CD14-positive monocyte (primary cell): ENCODE measurements at regions not wholly inside any gene's neighbourhood (a gene's known extent, or its start where the extent isn't known, plus 50 kb on each side); places are given as distances from the start of the nearest gene placed in this dataset.

Experiments
- DNase-seq, 3 donors: peaks; one replicate each; pipeline ENCODE4 v3.0.0-alpha.2; 2011 to 2022
- H2AFZ ChIP-seq: 2 replicates; pipeline ENCODE4 v1.6.0; 2012; ENCODE audit warnings: mild to moderate bottlenecking, low read depth, low read length, inconsistent platforms; ENCODE audit not compliant: insufficient read depth, poor library complexity, severe bottlenecking
- H3K27ac ChIP-seq, 2 donors: 1 replicate in 1 of 2; 2 replicates in 1 of 2; pipeline ENCODE4 v1.5.1; 2012 to 2013; ENCODE audit warnings: low read length in 2 of 2, control low read depth in 1 of 2, inconsistent platforms in 1 of 2, low read depth in 1 of 2, mild to moderate bottlenecking in 1 of 2
- H3K27me3 ChIP-seq, 2 donors: one replicate each; pipeline versions ENCODE4 v1.6.0 to v1.6.1; 2011 to 2013; ENCODE audit warnings: low read length in 2 of 2; ENCODE audit not compliant: control insufficient read depth in 2 of 2, insufficient read depth in 2 of 2
- H3K36me3 ChIP-seq, 2 donors: replicated peaks in 1 of 2; 1 replicate in 1 of 2; 2 replicates in 1 of 2; pipeline versions ENCODE4 v1.5.1 to v1.6.1; 2012 to 2013; ENCODE audit warnings: low read length in 2 of 2, control low read depth in 1 of 2, inconsistent platforms in 1 of 2, mild to moderate bottlenecking in 1 of 2; ENCODE audit not compliant: insufficient read depth in 2 of 2, control insufficient read depth in 1 of 2
- H3K4me1 ChIP-seq, 2 donors: 1 replicate in 1 of 2; 2 replicates in 1 of 2; pipeline versions ENCODE4 v1.5.1 to v1.6.1; 2012 to 2013; ENCODE audit warnings: low read length in 2 of 2, control low read depth in 1 of 2, inconsistent platforms in 1 of 2, mild to moderate bottlenecking in 1 of 2, moderate library complexity in 1 of 2; ENCODE audit not compliant: insufficient read depth in 2 of 2, control insufficient read depth in 1 of 2
- H3K4me2 ChIP-seq: replicated peaks from 2 replicates; pipeline ENCODE3; 2012; ENCODE audit warnings: low read length, moderate library complexity, mild to moderate bottlenecking; ENCODE audit not compliant: poor library complexity, severe bottlenecking; ENCODE audit errors: extremely low read depth
- H3K4me3 ChIP-seq, 3 experiments: fragments of 200-600 bp in 1 of 3; sonication (generic) in 1 of 3; replicated peaks in 1 of 3; 1 replicate in 2 of 3; 2 replicates in 1 of 3; pipeline ENCODE4 v1.5.1; 2011 to 2013; ENCODE audit warnings: low read length in 3 of 3, mild to moderate bottlenecking in 3 of 3, control low read depth in 2 of 3, low read depth in 2 of 3, inconsistent platforms in 1 of 3, moderate library complexity in 1 of 3
- H3K79me2 ChIP-seq: 2 replicates; pipeline ENCODE4 v1.6.0; 2012; ENCODE audit warnings: mild to moderate bottlenecking, control low read depth, inconsistent platforms, low read length, moderate library complexity; ENCODE audit not compliant: insufficient read depth
- H3K9ac ChIP-seq: 2 replicates; pipeline ENCODE4 v1.6.0; 2017; ENCODE audit warnings: low read length, mild to moderate bottlenecking; ENCODE audit not compliant: insufficient read depth, poor library complexity, severe bottlenecking
- H3K9me3 ChIP-seq, 2 donors: replicated peaks in 1 of 2; 1 replicate in 1 of 2; 2 replicates in 1 of 2; pipeline versions ENCODE4 v1.5.1 to v1.6.1; 2012 to 2013; ENCODE audit warnings: low read length in 2 of 2, control low read depth in 1 of 2; ENCODE audit not compliant: control insufficient read depth in 1 of 2, insufficient read depth in 1 of 2
- H4K20me1 ChIP-seq: 2 replicates; pipeline ENCODE4 v1.6.0; 2012; ENCODE audit warnings: mild to moderate bottlenecking, low read length, control low read depth, moderate library complexity; ENCODE audit not compliant: insufficient read depth
- H3K27ac Mint-ChIP-seq, 7 donors: one replicate each; pipeline ENCODE4 v1.8.0; 2020; ENCODE audit warnings: mild to moderate bottlenecking in 7 of 7, mixed read lengths in 7 of 7, moderate library complexity in 6 of 7, inconsistent platforms in 2 of 7
- H3K27me3 Mint-ChIP-seq, 3 donors: one replicate each; pipeline ENCODE4 v1.8.0; 2021 to 2022; ENCODE audit warnings: low read depth in 3 of 3, mild to moderate bottlenecking in 3 of 3, mixed read lengths in 3 of 3, moderate library complexity in 3 of 3, inconsistent platforms in 1 of 3
- H3K36me3 Mint-ChIP-seq, 2 donors: one replicate each; pipeline ENCODE4 v1.8.0; 2020; ENCODE audit warnings: mixed read lengths in 2 of 2, inconsistent platforms in 1 of 2, mild to moderate bottlenecking in 1 of 2
- H3K4me1 Mint-ChIP-seq: one replicate; pipeline ENCODE4 v1.8.0; 2020; ENCODE audit warnings: mild to moderate bottlenecking, mixed read lengths
- H3K4me3 Mint-ChIP-seq, 2 donors: one replicate each; pipeline ENCODE4 v1.8.0; 2020; ENCODE audit warnings: mild to moderate bottlenecking in 2 of 2, mixed read lengths in 2 of 2, moderate library complexity in 1 of 2
- H3K9me3 Mint-ChIP-seq, 7 donors: one replicate each; pipeline ENCODE4 v1.8.0; 2020 to 2022; ENCODE audit warnings: mixed read lengths in 7 of 7, mild to moderate bottlenecking in 6 of 7, moderate library complexity in 6 of 7, inconsistent platforms in 2 of 7
- CTCF ChIP-seq: fragments of 200-600 bp; IDR thresholded peaks from one replicate; pipeline ENCODE4 v1.8.0; 2022; ENCODE audit warnings: antibody characterized with exemption, mild to moderate bottlenecking
- WGBS: methylation state at CpG from one replicate; pipeline ENCODE4 v1.1.5; 2013; ENCODE audit warnings: missing lambda C conversion rate; ENCODE audit not compliant: insufficient coverage; 5-methylcytosine and 5-hydroxymethylcytosine counted together
- intact Hi-C, 2 donors: fragments of 100-400 bp; cut with micrococcal nuclease; formaldehyde crosslinking; loops; one replicate each; pipeline versions ENCODE4 v1.15.0 to v1.15.1; 2023

DNA sequence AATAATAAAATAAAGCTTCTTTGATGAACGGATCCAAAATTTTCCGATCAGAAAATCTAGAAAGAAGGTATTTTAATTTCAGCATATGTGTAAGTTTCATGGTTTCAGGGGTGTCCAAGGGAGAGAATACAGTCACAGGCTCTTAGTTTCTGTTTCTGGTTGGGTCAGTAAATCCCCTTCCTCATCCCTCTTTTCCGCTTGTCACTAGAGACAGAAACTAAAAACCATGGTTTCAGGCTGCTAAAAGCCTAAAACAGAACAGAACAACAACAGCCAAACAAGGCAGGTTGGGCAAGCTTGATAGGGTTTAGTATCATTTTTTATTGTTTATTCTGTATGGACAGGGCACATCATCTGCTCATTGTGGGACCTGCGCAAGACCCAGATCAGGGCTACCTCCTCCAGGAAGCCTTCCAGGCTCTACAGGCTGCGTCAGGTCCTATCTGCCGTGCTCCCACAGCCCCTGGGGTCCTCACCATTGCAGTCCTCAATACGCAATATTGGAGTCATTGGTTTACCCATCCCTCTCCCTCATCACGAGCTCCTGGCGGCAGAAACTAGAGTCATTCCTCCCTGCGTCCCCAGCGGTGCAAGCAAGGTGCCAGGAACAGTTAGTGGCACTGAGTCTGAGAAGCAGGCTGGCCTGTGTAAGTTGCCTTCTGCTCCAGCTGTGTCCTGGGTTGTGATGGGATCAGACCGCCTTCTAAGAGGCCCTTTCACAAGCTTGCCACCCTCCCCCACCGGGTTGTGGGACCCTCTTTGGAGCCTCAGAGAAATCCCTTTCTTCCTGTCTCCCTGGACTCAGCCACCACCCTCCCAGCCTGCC is 70.2 kb upstream of the CUX1 start:
- intact Hi-C loops = no loop called here

DNA sequence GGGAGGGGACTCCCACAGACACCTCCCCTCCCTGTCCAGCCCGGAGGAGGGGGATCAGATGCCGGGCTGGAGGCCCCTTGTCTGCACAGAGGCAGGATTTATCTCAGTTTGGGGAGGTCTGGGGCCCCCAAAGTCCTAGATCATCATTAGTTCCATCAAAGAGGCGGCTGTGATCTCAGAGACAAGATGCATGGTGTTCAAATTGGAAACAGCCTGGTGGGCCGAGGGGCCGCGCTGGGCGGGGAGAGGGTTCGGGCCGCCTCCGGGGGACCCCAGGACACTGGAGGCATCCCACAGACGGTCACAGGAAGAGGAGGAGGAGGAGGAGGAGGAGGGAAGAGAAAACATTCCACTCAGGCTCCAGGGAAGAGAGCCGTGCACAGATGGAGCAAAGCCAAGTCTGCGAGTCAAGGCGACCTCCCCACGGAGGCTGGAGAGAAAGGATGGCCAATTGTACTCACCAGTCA is 69.5 kb upstream of the CUX1 start:
- TF ChIP-seq CTCF = no peak
- no peak overlapping the region for H3K4me2 ChIP-seq
- H3K4me3 ChIP-seq = no peak overlapping the region
- no peaks in the 10 kb centered on the region for H4K20me1 ChIP-seq
- peaks cover 0 to 3% of the 10 kb centered on the region in 2 donors for H3K36me3 Mint-ChIP-seq
- H3K4me1 ChIP-seq = peaks cover 26 to 37% of the 10 kb centered on the region in 2 donors
- H3K27ac ChIP-seq = no peak overlapping the region
- no peak for DNase-seq
- no peak overlapping the region for H2AFZ ChIP-seq
- H3K79me2 ChIP-seq = no peaks in the 10 kb centered on the region
- no peaks in the 10 kb centered on the region for H3K9me3 ChIP-seq
- no peak overlapping the region for H3K9ac ChIP-seq
- H3K27ac Mint-ChIP-seq = no peak overlapping the region
- H3K4me3 Mint-ChIP-seq = no peak overlapping the region
- intact Hi-C loops = no loop called here
- peaks cover 28% of the 10 kb centered on the region for H3K4me1 Mint-ChIP-seq
- 90% methylated on average over 2 of the region's 15 CpGs for WGBS
- H3K27me3 Mint-ChIP-seq = peaks cover 0 to 4% (median 2%) of the 10 kb centered on the region in 3 donors
- H3K9me3 Mint-ChIP-seq = no peaks in the 10 kb centered on the region
- H3K27me3 ChIP-seq = no peaks in the 10 kb centered on the region
- no peaks in the 10 kb centered on the region for H3K36me3 ChIP-seq

More for the DNA sequence above, 70.2 kb upstream of the CUX1 start:
- H3K36me3 Mint-ChIP-seq = peaks cover 0 to 3% of the 10 kb centered on the region in 2 donors
- no peak overlapping the region for H2AFZ ChIP-seq
- H3K27me3 ChIP-seq = no peaks in the 10 kb centered on the region
- H3K36me3 ChIP-seq = no peaks in the 10 kb centered on the region
- H3K27ac ChIP-seq = peak overlapping the region in 1 of 2 donors; percentile 20
- H3K4me1 Mint-ChIP-seq = peaks cover 34% of the 10 kb centered on the region
- peak in 1 of 3 donors; percentile 26 for DNase-seq
- no peak overlapping the region for H3K4me3 ChIP-seq
- peaks cover 32 to 44% of the 10 kb centered on the region in 2 donors for H3K4me1 ChIP-seq
- H3K79me2 ChIP-seq = no peaks in the 10 kb centered on the region
- no peak overlapping the region for H3K4me3 Mint-ChIP-seq
- no peak overlapping the region for H3K4me2 ChIP-seq
- H3K9me3 ChIP-seq = no peaks in the 10 kb centered on the region
- no peak for TF ChIP-seq CTCF
- peak overlapping the region in 3 of 7 donors; percentile 5 to 41 (median 26) for H3K27ac Mint-ChIP-seq
- WGBS = 97% methylated on average over 7 of the region's 13 CpGs
- H3K9ac ChIP-seq = no peak overlapping the region
- H4K20me1 ChIP-seq = no peaks in the 10 kb centered on the region
- no peaks in the 10 kb centered on the region for H3K9me3 Mint-ChIP-seq
- H3K27me3 Mint-ChIP-seq = peaks cover 0 to 6% (median 2%) of the 10 kb centered on the region in 3 donors
